Tibial nerve (tissue), 4 donors: ENCODE measurements at regions not wholly inside any gene's neighbourhood (a gene's known extent, or its start where the extent isn't known, plus 50 kb on each side); places are given as distances from the start of the nearest gene placed in this dataset.
"Not testable (repeated sequence)": the region's sequence is repeated elsewhere in the genome, so short reads cannot be mapped to it uniquely, and the experiment has no call there.

Experiments
- DNase-seq, 2 donors: peaks; one replicate each; pipeline ENCODE4 v3.0.0-alpha.2; 2019; ENCODE audit warnings: low spot score in 2 of 2
- H3K27ac ChIP-seq, 4 donors: fragments of 200-600 bp; sonication (generic) in 3 of 4; one replicate each; pipeline ENCODE4 v1.5.1; 2017 to 2019; ENCODE audit warnings: mild to moderate bottlenecking in 1 of 4
- H3K27me3 ChIP-seq, 2 donors: fragments of 200-600 bp; sonication (generic) in 1 of 2; one replicate each; pipeline versions ENCODE4 v1.5.1 to v1.6.0; 2017 to 2019
- H3K36me3 ChIP-seq, 3 donors: fragments of 200-600 bp; sonication (generic); one replicate each; pipeline ENCODE4 v1.5.1; 2018 to 2019
- H3K4me1 ChIP-seq, 4 donors: fragments of 200-600 bp; sonication (generic) in 3 of 4; one replicate each; pipeline ENCODE4 v1.5.1; 2017 to 2019
- H3K4me3 ChIP-seq, 4 donors: fragments of 200-600 bp; sonication (generic) in 3 of 4; one replicate each; pipeline ENCODE4 v1.5.1; 2017 to 2019; ENCODE audit warnings: mild to moderate bottlenecking in 1 of 4, moderate library complexity in 1 of 4
- H3K9me3 ChIP-seq, 4 donors: fragments of 200-600 bp; sonication (generic) in 3 of 4; one replicate each; pipeline ENCODE4 v1.5.1; 2017 to 2019
- EP300 ChIP-seq, 2 donors: sonication (generic); formaldehyde crosslinking; IDR thresholded peaks; one replicate each; pipeline ENCODE4 v1.6.1; 2017; ENCODE audit warnings: antibody characterized with exemption in 2 of 2, mild to moderate bottlenecking in 1 of 2
- POLR2A ChIP-seq, 2 donors: fragments of 450-650 bp; IDR thresholded peaks; one replicate each; pipeline ENCODE4 v1.6.1; 2017; ENCODE audit warnings: antibody characterized with exemption in 2 of 2, mild to moderate bottlenecking in 2 of 2, moderate library complexity in 2 of 2
- WGBS, 2 donors: methylation state at CpG; one replicate each; pipeline ENCODE4 v1.1.5; 2018; 5-methylcytosine and 5-hydroxymethylcytosine counted together
- TF ChIP-seq, protein P1 (sequence below), 5 experiments: fragments of 200-600 bp in 3 of 5; fragments of 450-650 bp in 2 of 5; sonication (generic) in 3 of 5; IDR thresholded peaks; one replicate each; pipeline ENCODE4 v1.5.1; 2016 to 2019; ENCODE audit warnings: antibody characterized with exemption in 5 of 5, mild to moderate bottlenecking in 3 of 5, moderate library complexity in 2 of 5

DNA sequence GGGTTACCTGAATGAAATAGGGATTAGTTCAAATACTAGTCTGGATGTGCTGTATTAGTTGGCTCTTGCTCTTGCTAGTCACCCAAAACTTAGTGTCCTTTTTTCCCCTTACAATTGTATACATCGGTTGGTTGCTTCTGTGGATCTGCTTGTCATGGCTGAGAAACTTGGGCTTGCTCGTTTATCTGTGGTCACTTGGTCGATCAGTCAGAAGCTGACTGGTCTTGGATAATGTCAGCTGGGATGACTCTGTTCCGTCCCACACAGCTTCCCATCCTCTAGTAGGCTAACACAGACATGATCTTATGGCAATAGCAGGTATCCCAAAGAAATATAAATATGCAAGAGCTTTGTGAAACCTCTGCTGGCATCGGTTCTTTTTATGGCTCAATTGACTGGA lies 807.4 kb downstream of the MAT2B start:
- Histone ChIP-seq H3K4me3 (no peak overlapping the region), H3K36me3 (no peaks in the 10 kb centered on the region), H3K27ac (no peak overlapping the region), H3K27me3 (no peaks in the 10 kb centered on the region), H3K9me3 (no peaks in the 10 kb centered on the region), H3K4me1 (no peaks in the 10 kb centered on the region)
- WGBS, 2 donors, result 88 to 94% methylated on average over 5 of the region's 5 CpGs
- DNase-seq, result no peak
- TF ChIP-seq EP300 (IDR thresholded peaks at IDR 0.05) (no peak), POLR2A (IDR thresholded peaks at IDR 0.05) (no peak)
- TF ChIP-seq, protein P1, sequence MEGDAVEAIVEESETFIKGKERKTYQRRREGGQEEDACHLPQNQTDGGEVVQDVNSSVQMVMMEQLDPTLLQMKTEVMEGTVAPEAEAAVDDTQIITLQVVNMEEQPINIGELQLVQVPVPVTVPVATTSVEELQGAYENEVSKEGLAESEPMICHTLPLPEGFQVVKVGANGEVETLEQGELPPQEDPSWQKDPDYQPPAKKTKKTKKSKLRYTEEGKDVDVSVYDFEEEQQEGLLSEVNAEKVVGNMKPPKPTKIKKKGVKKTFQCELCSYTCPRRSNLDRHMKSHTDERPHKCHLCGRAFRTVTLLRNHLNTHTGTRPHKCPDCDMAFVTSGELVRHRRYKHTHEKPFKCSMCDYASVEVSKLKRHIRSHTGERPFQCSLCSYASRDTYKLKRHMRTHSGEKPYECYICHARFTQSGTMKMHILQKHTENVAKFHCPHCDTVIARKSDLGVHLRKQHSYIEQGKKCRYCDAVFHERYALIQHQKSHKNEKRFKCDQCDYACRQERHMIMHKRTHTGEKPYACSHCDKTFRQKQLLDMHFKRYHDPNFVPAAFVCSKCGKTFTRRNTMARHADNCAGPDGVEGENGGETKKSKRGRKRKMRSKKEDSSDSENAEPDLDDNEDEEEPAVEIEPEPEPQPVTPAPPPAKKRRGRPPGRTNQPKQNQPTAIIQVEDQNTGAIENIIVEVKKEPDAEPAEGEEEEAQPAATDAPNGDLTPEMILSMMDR (IDR thresholded peaks at IDR 0.05), result no peak

DNA sequence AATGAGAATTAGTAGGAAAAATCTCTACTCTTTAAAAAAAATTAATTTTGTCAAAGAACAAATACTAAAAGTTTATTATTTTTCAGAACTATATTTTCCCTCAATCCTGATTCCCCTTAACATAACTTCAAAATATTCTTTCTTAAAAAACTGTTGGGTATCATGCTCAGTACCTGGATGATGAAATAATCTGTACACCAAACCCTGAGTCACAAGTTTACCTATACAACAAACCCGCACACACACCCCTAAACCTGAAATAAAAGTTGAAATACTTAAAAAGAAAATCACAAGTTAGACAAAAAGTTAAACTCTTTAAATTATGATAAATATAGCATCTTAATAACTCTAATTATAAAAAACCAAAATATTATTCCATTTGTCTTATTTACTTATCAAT lies 812.3 kb downstream of the MAT2B start:
- no peak overlapping the region for H3K4me3 ChIP-seq
- H3K27me3 ChIP-seq, result no peaks in the 10 kb centered on the region
- H3K4me1 ChIP-seq, result no peaks in the 10 kb centered on the region
- no peak for DNase-seq
- WGBS, 2 donors, result 92 to 98% methylated on average over 1 of the region's 1 CpG
- TF ChIP-seq POLR2A (IDR thresholded peaks at IDR 0.05) (no peak), EP300 (IDR thresholded peaks at IDR 0.05) (no peak)
- no peaks in the 10 kb centered on the region for H3K9me3 ChIP-seq
- H3K27ac ChIP-seq, result no peak overlapping the region
- no peaks in the 10 kb centered on the region for H3K36me3 ChIP-seq

DNA sequence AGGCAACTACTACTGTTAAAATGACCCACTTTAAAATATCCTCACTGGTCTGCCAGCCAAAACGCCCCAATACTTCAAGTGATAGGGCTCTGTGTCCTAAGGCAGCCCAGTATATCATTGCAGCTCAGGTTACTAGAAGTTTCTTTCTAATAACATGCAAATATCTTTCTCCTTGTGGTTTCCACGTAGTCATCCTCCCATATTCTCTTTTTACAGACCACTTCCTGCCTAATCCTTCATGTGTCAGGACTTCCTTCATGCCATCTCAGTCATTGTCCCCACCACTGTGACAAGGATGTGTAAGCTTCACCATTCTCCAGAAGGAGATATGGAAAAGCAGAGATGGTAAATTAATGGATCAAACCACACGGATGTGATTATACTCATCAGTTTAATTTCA lies 813.7 kb downstream of the MAT2B start:
- H3K4me3 ChIP-seq, result no peak overlapping the region
- TF ChIP-seq POLR2A (IDR thresholded peaks at IDR 0.05) (no peak), EP300 (IDR thresholded peaks at IDR 0.05) (no peak)
- TF ChIP-seq, protein P1 (IDR thresholded peaks at IDR 0.05), result no peak
- DNase-seq, result no peak
- H3K4me1 ChIP-seq, result no peaks in the 10 kb centered on the region
- WGBS, 2 donors, result 75 to 78% methylated on average over 3 of the region's 3 CpGs
- H3K27ac ChIP-seq, result no peak overlapping the region
- no peaks in the 10 kb centered on the region for H3K36me3 ChIP-seq
- H3K9me3 ChIP-seq, result no peaks in the 10 kb centered on the region
- no peaks in the 10 kb centered on the region for H3K27me3 ChIP-seq

DNA sequence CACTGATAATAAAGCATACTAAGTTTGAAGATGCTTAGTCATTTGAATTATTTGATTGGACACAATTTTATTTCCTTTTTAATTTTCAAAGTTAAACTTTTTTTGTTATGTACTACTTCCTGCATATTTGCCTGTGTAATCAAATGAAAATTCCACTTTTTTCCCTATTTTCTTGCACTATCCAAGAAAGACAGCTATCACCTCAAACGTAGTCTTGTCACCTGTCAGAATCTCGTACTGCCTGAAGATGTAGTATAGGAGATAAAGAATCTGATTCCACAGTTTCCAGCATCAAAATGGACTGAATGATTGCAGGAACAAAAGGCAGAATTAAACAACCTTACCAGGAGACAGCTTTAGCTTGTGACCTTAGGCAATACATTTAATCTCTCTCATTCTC lies 818.8 kb downstream of the MAT2B start:
- no peak for DNase-seq
- Histone ChIP-seq H3K9me3 (peaks cover 0 to 11% (median 0%) of the 10 kb centered on the region in 4 donors), H3K4me1 (no peaks in the 10 kb centered on the region), H3K36me3 (no peaks in the 10 kb centered on the region), H3K4me3 (no peak overlapping the region), H3K27ac (no peak overlapping the region), H3K27me3 (no peaks in the 10 kb centered on the region)
- WGBS, 2 donors, result 68 to 75% methylated on average over 2 of the region's 2 CpGs
- TF ChIP-seq, protein P1 (IDR thresholded peaks at IDR 0.05), result no peak
- TF ChIP-seq POLR2A (IDR thresholded peaks at IDR 0.05), result no peak
- TF ChIP-seq EP300 (IDR thresholded peaks at IDR 0.05), result no peak

DNA sequence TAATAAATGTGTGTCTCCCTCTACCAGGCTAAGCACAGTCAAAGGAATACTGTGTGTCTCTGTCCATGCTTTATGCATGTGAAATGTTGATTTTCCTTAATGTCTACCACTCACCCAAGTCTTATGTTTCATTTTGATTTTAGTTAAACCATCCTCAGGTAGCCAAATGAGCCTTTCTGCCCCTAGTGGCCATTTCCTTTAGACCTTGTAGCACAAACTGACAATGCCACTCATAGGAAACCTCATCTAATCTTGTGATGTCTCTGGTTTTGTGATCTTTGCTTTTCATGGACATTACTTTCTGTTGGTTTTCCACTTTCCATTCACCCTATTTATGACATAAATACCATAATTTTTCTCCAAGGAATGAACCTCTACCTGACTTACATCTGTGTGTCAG lies 820.8 kb downstream of the MAT2B start:
- TF ChIP-seq, protein P1 (IDR thresholded peaks at IDR 0.05), result no peak
- no peak for TF ChIP-seq EP300 (IDR thresholded peaks at IDR 0.05)
- no peak for TF ChIP-seq POLR2A (IDR thresholded peaks at IDR 0.05)
- Histone ChIP-seq H3K4me1 (no peaks in the 10 kb centered on the region), H3K36me3 (no peaks in the 10 kb centered on the region), H3K27me3 (no peaks in the 10 kb centered on the region), H3K9me3 (peaks cover 0 to 11% (median 0%) of the 10 kb centered on the region in 4 donors), H3K4me3 (no peak overlapping the region), H3K27ac (no peak overlapping the region)
- DNase-seq, result no peak

DNA sequence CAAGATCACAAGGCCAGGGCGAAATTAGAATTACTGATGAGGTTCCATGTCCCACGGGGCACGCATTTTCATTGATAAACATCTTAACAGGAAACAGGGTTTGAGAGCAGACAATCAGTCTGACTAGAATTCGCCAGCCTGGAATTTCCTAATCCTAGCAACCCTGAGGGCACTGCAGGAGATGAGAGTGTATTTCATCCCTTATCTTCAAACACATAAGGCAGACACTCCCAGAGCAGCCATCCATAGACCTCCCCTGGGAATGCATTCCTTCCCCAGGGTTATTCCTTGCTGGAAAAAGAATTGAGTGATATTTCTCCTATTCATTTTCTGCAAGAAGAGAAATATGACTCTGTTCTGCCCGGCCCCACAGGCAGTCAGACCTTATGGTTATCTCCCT lies 821.7 kb downstream of the MAT2B start:
- not testable (repeated sequence) for DNase-seq
- WGBS, 2 donors, result 81 to 84% methylated on average over 5 of the region's 5 CpGs

More for the DNA sequence above, 821.7 kb downstream of the MAT2B start:
- not testable (repeated sequence) for H3K27ac ChIP-seq, H3K36me3 ChIP-seq, H3K4me1 ChIP-seq, H3K27me3 ChIP-seq, H3K4me3 ChIP-seq
- peaks cover 0 to 11% (median 0%) of the 10 kb centered on the region in 4 donors for H3K9me3 ChIP-seq
